Suprapubic skin (tissue), 4 donors: ENCODE measurements at regions not wholly inside any gene's neighbourhood (a gene's known extent, or its start where the extent isn't known, plus 50 kb on each side); places are given as distances from the start of the nearest gene placed in this dataset.
A peak's percentile ranks its signal among the peaks of the same experiment; 100 is the strongest.
"Not testable (repeated sequence)": the region's sequence is repeated elsewhere in the genome, so short reads cannot be mapped to it uniquely, and the experiment has no call there.

Source experiments
- DNase-seq, 2 donors: peaks; one replicate each; pipeline ENCODE4 v3.0.0-alpha.2; 2019; ENCODE audit warnings: low spot score in 2 of 2
- H3K27ac ChIP-seq: fragments of 200-600 bp; sonication (generic); one replicate; pipeline ENCODE4 v1.5.1; 2019
- H3K27me3 ChIP-seq: fragments of 200-600 bp; sonication (generic); one replicate; pipeline ENCODE4 v1.5.1; 2019
- H3K36me3 ChIP-seq: fragments of 200-600 bp; sonication (generic); one replicate; pipeline ENCODE4 v1.5.1; 2019
- H3K4me1 ChIP-seq: fragments of 200-600 bp; sonication (generic); one replicate; pipeline ENCODE4 v1.5.1; 2019
- H3K4me3 ChIP-seq: fragments of 200-600 bp; sonication (generic); one replicate; pipeline ENCODE4 v1.5.1; 2019; ENCODE audit warnings: mild to moderate bottlenecking
- H3K9me3 ChIP-seq: fragments of 200-600 bp; sonication (generic); one replicate; pipeline ENCODE4 v1.5.1; 2019
- WGBS: methylation state at CpG from one replicate; pipeline ENCODE4 v1.1.5; 2018; 5-methylcytosine and 5-hydroxymethylcytosine counted together

DNA sequence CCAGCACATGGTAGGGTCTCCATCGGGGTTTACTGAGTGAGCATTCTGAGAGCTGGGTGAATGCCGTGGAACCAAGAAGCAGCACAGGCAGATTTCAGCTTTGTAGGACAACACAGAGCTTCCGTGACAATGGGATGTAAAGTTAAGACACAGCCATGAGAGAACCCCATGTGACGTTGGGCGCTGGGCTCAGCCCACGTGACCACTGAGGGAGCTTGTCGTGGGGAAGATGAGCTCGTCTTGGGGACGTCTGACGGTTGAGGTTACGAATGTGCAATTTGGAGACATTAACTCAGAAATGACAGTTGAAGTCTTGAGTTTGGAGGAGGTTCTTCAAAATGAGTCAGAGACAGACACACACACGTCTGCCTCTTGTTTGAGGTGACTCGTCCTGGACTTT, 51.5 kb upstream of the MUC20 start:
- H3K27ac ChIP-seq, DNase-seq, H3K9me3 ChIP-seq, H3K4me1 ChIP-seq, H3K4me3 ChIP-seq, H3K27me3 ChIP-seq: not testable (repeated sequence)
- peaks cover 72% of the 10 kb centered on the region for H3K36me3 ChIP-seq
- WGBS: 70% methylated on average over 12 of the region's 13 CpGs

- 88% methylated on average over 12 of the region's 24 CpGs for WGBS
- not testable (repeated sequence) for H3K27ac ChIP-seq, H3K9me3 ChIP-seq, H3K4me3 ChIP-seq, H3K4me1 ChIP-seq, H3K27me3 ChIP-seq, DNase-seq
- H3K36me3 ChIP-seq: peaks cover 68% of the 10 kb centered on the region
These were observed 52.5 kb upstream of the MUC20 start for GRCh38 chr3:195668131-195668766.

GRCh38 chr3:195665311-195665710, 55.5 kb upstream of the MUC20 start:
- not testable (repeated sequence) for H3K4me1 ChIP-seq, H3K9me3 ChIP-seq, H3K27ac ChIP-seq, H3K4me3 ChIP-seq, DNase-seq, H3K27me3 ChIP-seq
- peaks cover 45% of the 10 kb centered on the region for H3K36me3 ChIP-seq
- WGBS: 100% methylated on average over 1 of the region's 19 CpGs

GRCh38 chr3:195664131-195664530, 56.6 kb upstream of the MUC20 start:
- WGBS: 78% methylated on average over 3 of the region's 12 CpGs

GRCh38 chr3:195659136-195659533, 61.6 kb upstream of the MUC20 start:
- DNase-seq, H3K9me3 ChIP-seq, H3K27me3 ChIP-seq, H3K4me1 ChIP-seq, H3K27ac ChIP-seq, H3K36me3 ChIP-seq: not testable (repeated sequence)
- peak overlapping the region; percentile 75 for H3K4me3 ChIP-seq
- WGBS: no CpG with 5 or more reads among the region's 7 CpGs

More at GRCh38 chr3:195664131-195664530, 56.6 kb upstream of the MUC20 start:
- not testable (repeated sequence) for H3K4me3 ChIP-seq, H3K27me3 ChIP-seq, DNase-seq, H3K27ac ChIP-seq, H3K4me1 ChIP-seq, H3K9me3 ChIP-seq
- H3K36me3 ChIP-seq: peaks cover 36% of the 10 kb centered on the region

DNA sequence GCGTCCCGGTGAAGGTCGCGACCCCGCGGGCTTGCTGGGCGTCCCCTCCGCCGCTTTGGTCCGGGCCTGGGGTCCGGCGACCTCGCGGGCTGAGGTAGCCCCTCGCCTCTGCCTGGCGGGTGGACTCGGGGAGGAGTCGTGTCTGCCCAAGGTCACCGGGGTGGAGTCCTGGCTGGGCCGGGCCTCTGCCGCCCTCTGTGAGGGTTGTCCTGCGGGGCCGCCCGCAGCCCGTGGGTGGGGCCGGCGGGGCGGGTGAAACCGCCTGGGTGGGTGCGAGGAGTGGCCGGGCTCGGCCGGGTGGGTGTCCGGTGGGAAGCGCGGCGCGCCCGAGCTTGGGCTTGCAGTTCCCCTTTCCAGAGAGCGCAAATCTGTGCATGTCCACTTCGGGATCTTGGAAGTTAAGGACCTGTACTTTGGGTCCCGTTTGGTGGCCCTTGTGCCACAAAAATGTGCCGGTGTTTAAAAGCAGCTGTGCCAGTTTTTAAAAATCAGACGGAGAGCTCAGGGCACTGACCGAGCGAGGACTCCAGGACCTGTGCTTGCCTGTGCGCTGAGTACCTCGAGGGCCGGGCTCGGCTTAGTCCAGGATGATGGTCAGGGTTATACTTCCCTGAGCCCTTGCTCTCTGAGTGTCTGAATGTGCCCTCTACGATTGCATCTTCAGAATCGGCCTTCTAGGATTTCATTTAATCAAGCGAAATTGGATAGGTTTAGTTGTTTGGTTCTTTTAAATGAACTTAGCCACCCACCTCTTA, 62.2 kb upstream of the MUC20 start:
- not testable (repeated sequence) for H3K27me3 ChIP-seq, H3K36me3 ChIP-seq, H3K4me1 ChIP-seq, H3K9me3 ChIP-seq, DNase-seq
- peak overlapping the region; percentile 90 for H3K27ac ChIP-seq
- no CpG with 5 or more reads among the region's 53 CpGs for WGBS
- peak overlapping the region; percentile 75 for H3K4me3 ChIP-seq

DNA sequence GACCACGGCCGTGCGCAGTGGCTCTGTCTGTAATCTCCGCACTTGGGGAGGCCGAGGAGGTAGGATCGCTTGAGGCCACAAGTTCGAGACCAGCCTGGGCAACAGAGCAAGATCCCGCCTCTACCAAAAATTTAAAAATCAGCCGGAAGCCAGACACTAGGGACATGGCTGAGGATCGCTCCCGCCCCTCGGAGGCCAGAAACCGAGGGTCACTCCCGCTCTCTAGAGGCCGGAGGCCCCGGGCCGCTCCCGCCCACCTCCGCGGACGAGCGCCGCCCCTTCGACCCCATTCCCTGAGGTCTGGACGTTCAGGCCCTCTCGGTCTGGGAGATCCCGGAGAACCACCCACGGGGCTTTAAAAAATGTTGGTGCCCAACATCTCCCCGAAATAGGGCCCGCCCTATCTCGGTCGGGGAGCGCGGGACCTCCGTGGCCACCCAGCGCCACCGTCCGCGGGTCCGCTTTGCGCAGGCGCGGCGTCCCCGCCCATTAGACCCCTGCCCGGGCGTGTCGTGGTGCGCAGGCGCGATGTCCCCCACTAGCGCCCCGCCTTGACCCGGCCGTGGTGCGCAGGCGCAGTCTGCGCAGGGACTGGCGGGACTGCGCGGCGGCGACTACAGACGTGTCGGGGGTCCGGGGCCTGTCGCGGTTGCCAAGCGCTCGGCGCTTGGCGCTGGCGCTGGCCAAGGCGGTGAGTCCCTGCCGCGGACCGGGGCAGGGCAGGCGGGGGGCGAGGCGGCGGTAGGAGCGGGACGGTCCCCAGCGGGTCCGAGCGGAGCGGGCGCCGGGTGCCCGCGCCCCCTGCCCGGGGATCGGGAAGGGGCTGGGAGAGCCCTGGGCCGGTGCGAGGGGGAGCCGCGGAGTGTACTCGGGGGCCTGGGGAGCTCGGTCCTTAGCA, 63.1 kb upstream of the MUC20 start:
- 34% methylated on average over 8 of the region's 99 CpGs for WGBS

GRCh38 chr3:195656091-195656490, 64.7 kb upstream of the MUC20 start:
- not testable (repeated sequence) for H3K4me1 ChIP-seq, H3K9me3 ChIP-seq, H3K27ac ChIP-seq, H3K4me3 ChIP-seq, H3K27me3 ChIP-seq, H3K36me3 ChIP-seq
- DNase-seq: peak in 1 of 2 donors; percentile 58
- WGBS: 89% methylated on average over 16 of the region's 16 CpGs

More for the DNA sequence above, 63.1 kb upstream of the MUC20 start:
- DNase-seq: peak; percentile 87 to 89
- H3K9me3 ChIP-seq, H3K36me3 ChIP-seq, H3K4me1 ChIP-seq, H3K27me3 ChIP-seq: not testable (repeated sequence)
- peak overlapping the region; percentile 75 for H3K4me3 ChIP-seq
- H3K27ac ChIP-seq: peak overlapping the region; percentile 90

GRCh38 chr3:195654746-195655145, 66.0 kb upstream of the MUC20 start:
- DNase-seq: peak in 1 of 2 donors; percentile 55
- no CpG with 5 or more reads among the region's 10 CpGs for WGBS
- not testable (repeated sequence) for H3K36me3 ChIP-seq, H3K27ac ChIP-seq, H3K4me3 ChIP-seq, H3K9me3 ChIP-seq, H3K4me1 ChIP-seq, H3K27me3 ChIP-seq

- not testable (repeated sequence) for H3K9me3 ChIP-seq, H3K27me3 ChIP-seq, H3K36me3 ChIP-seq, H3K27ac ChIP-seq, H3K4me3 ChIP-seq, H3K4me1 ChIP-seq
- peak in 1 of 2 donors; percentile 51 for DNase-seq
- WGBS: 75% methylated on average over 9 of the region's 15 CpGs
These were observed 66.6 kb upstream of the MUC20 start for GRCh38 chr3:195654138-195654537.
